GM19438 (cell line): ENCODE measurements at regions not wholly inside any gene's neighbourhood (a gene's known extent, or its start where the extent isn't known, plus 50 kb on each side); places are given as distances from the start of the nearest gene placed in this dataset.

Experiments
- ATAC-seq: cut with Tn5 transposase; IDR thresholded peaks from one replicate; pipeline ENCODE4 v1.9.1; 2021; ENCODE audit warnings: low read depth; ENCODE audit not compliant: unreplicated experiment

- no peak for ATAC-seq
Observed at GRCh38 chr4:15130441-15130840, 128.2 kb downstream of the CPEB2 start.

GRCh38 chr4:15131551-15131950 lies 129.3 kb downstream of the CPEB2 start:
- ATAC-seq, result no peak

- no peak for ATAC-seq
Observed at GRCh38 chr4:15132739-15133138, 130.5 kb downstream of the CPEB2 start.

- ATAC-seq, result no peak
Observed at GRCh38 chr4:15139599-15139998, 137.3 kb downstream of the CPEB2 start.

- no peak for ATAC-seq
Observed at GRCh38 chr4:15142201-15142600, 139.9 kb downstream of the CPEB2 start.

GRCh38 chr4:15143551-15143950 lies 141.3 kb downstream of the CPEB2 start:
- no peak for ATAC-seq

- no peak for ATAC-seq
Observed at GRCh38 chr4:15144249-15144966, 142.1 kb downstream of the CPEB2 start.

- no peak for ATAC-seq
Observed at GRCh38 chr4:15144967-15145295, 142.7 kb downstream of the CPEB2 start.

- no peak for ATAC-seq
Observed at GRCh38 chr4:15145709-15146108, 143.4 kb downstream of the CPEB2 start.

GRCh38 chr4:15147714-15148113 lies 145.4 kb downstream of the CPEB2 start:
- no peak for ATAC-seq

- ATAC-seq, result no peak
Observed at GRCh38 chr4:15148199-15148598, 145.9 kb downstream of the CPEB2 start.

- ATAC-seq, result no peak
Observed at GRCh38 chr4:15148691-15149090, 146.4 kb downstream of the CPEB2 start.

- peak; percentile 40 for ATAC-seq
Observed at GRCh38 chr4:15149234-15149838, 147.1 kb downstream of the CPEB2 start.

- peak; percentile 79 for ATAC-seq
Observed at GRCh38 chr4:15149839-15150592, 147.7 kb downstream of the CPEB2 start.

- no peak for ATAC-seq
Observed at GRCh38 chr4:15150631-15151030, 148.3 kb downstream of the CPEB2 start.

GRCh38 chr4:15151033-15151432 lies 148.8 kb downstream of the CPEB2 start:
- ATAC-seq, result no peak

GRCh38 chr4:15153662-15154061 lies 151.4 kb downstream of the CPEB2 start:
- no peak for ATAC-seq

GRCh38 chr4:15158406-15159091 lies 156.3 kb downstream of the CPEB2 start:
- no peak for ATAC-seq

GRCh38 chr4:15159477-15160019 lies 157.3 kb downstream of the CPEB2 start:
- no peak for ATAC-seq

GRCh38 chr4:15161439-15161838 lies 159.2 kb downstream of the CPEB2 start:
- no peak for ATAC-seq

GRCh38 chr4:15162046-15162445 lies 159.8 kb downstream of the CPEB2 start:
- no peak for ATAC-seq
